Activated T-cell treated with anti-CD3 and anti-CD28 coated beads for 24 hours (primary cell): ENCODE measurements at regions not wholly inside any gene's neighbourhood (a gene's known extent, or its start where the extent isn't known, plus 50 kb on each side); places are given as distances from the start of the nearest gene placed in this dataset.

Experiments used
- DNase-seq: peaks from one replicate; pipeline ENCODE4 v3.0.0-alpha.2; 2020; ENCODE audit warnings: low read depth

DNA sequence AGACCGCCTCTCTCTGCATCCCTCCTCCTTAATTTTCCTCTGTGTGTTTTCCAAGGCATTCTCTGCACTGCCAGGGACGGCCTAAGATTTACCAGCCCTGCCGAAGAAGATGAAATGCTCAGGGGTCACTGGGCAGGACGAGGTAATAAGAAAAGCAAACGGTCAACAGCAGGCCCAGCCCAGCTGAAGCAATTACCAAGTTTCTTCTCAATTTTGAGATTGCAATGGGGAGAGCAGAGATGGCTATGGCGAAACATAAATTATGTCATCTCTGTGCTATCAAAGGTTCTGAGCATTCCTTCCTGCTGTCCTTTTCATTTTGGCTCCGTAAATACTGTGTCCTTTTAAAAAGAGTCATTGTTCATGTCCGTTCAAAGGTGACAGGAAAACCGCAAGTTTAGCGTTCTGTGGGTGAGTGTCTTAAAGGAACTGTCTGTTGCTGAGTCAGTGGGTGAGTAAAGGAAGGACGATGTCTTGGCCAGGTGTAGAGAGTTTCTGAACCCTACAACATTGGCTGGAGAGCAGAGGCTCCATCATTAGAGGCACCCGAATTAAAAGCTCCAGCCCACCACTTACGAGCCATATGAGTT lies 753.9 kb upstream of the EEF2KMT start:
- no peak for DNase-seq

DNA sequence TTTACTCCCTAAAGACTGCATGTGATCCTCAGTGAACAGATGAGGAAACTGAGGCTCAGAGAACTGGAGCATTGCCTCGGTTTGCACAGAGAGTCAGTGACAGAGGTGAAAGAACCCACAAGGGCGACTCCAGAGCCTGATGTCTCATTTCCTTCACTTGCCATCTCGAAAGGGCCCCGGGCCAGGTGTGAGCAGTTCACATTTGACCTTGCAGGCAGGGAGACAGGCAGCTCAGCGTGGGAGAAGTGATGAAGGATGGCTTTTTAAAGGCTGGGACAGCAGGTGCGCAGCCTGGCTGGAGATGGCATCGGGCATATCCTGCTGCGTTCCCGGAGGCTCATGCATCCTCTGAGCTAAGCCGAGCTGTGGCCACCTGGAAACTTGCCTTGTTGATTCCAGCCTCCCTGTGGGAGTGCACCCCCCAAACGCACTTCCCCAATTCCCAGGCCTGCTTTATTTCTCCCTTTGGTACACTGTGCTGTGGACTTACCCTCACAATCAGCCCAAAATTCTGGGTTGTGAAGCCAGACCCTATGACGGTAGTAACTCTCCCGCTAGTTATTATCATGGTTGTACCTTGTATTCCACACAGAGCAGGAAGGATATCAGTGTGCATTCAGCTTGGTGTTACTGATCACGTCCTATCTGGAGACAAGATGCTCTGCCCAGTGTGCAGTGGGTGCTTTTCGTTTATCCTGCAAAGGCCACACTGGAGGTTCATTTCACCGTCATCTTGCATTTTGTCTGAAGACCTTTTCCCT lies 753.2 kb upstream of the EEF2KMT start:
- no peak for DNase-seq

DNA sequence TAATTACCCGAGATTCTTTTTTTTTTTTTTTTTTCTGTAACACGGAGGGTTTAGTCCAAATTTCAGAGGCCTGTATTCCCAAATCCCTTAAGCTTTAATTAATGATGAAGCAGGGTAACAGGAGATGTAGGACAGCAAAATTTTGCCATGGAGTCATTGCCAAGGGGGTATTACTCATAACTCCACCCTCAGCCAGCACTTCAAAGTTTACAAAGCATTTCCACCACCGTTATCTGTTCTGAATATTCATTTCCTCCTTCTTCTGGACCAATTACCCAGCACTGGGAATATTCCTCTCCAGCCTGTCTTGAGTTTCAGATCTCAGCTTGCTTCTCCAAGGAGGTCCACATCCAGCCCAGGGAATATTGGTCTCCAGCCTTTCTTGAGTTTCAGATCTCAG lies 747.5 kb upstream of the EEF2KMT start:
- DNase-seq: no peak

DNA sequence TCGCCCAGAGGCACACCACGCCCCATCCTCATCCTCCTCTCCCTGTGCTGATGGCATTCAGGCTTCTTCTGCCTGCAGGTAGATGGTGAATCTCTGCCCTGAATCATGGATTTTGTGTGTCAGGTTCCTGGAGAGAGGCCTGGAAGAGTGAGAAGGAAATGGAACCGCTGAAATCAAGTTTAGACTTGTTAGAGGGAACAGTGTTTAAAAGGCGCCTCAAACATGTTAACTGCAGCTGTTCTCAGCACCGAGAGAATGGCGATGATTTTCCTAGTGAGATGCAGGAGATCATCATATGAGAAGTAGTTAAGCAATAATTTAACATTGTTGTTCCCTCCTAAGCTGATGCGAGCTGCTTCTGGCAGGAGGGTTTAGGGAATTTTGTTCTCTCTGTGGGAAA lies 744.4 kb upstream of the EEF2KMT start:
- DNase-seq: no peak

DNA sequence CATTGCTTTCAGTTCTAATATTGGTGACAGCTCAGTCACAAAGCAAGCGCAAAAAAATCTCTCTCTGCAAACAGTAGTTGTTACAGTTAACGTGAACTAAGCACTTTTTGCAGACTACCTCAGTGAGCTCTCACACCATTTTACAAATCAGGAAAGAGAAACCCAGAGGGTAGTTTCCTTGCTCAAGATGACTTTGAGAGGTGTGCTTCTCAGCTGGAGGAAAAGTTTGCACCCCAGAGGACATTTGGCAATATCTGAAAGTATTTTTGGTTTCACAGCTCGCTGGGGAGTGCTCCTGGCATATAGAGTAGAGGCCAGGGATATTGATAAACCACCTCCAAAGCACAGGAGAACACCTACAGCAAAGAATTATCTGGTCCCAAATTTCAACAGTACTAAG lies 741.1 kb upstream of the EEF2KMT start:
- no peak for DNase-seq

DNA sequence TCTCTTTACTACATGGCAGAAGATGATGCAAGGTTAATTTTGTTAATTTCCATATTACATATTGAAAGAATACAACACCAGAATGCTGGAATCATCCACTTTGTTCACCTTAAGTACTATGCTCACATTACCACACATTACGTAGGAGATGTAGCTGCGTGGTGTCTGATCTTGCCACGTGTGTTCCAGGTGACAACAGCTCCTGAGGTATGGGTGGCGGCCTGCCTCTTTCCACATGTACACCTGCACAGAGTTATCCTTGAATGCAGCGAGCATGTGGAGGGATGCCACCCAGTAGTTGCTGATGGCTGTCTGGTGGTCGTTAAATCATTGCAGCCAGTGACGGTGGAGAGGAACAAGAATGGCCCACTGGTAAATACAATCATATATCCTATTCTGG lies 740.5 kb upstream of the EEF2KMT start:
- DNase-seq: no peak

DNA sequence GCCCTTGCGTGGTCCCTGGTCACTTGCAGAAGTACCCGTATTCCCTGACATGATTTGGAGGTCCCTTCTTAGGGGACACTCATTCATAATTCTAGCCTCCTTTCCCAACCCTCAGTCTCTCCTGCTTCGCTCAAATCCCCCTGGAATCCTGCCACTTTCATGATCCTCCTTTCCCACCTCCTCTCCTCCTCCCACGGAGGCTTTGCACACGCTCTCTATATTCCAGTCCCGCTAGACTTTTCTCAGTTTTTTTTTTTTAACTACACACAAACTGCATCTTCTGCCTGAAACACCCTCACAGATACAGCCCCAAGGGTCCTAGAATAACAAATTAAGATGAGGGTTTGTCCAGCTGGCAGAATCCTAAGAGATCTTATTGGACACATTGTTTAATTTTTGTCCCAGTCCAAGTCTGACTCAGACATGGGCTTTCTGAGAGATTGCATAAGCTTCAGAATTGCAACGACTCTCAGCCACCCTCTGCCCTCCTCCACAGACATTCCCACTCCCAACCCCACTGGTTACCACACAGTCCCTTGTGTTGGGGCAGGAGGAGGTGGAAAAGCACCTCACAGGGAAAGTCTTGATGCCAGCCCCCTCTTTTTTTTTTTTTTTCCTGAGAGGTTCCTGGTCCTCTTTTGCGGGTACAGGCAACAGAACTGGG lies 739.5 kb upstream of the EEF2KMT start:
- no peak for DNase-seq

DNA sequence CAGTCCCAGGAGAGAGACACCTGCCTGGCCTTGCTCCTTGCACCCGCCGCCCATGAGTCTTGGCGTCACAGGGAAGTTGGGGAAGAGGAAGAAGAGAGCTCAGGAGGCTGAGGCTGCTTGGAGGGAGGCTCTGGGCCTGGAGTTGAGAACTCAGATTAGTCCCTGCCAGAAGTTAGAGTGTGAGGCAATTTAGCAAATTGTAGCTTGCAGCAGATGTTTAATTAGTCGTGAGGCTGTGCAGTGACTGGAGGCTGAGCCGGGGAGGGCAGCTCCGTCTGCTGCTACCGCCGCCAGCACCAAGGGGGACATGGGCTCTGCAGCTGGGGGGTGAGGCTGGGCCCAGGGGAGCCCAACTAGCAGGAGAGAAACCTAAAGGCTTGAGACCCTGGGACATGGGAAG lies 738.3 kb upstream of the EEF2KMT start:
- no peak for DNase-seq

DNA sequence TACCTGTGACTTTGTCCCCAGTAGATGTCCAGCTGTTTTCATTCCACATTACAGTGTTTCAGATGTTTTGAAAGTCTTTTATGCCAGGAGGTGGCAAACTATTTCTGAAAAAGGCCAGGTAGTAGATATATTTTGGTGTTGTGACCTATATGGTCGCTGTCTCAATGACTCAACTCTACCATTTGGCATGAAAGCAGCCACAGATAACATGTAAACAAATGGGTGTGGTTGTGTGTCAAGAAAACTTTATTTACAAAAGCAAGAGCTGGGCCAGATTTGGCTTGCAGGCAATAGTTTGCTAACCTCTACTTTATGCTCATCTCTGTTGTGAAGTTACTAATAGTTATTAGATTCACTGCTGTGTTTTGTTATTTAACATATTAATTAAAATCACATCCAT lies 728.7 kb upstream of the EEF2KMT start:
- DNase-seq: no peak

DNA sequence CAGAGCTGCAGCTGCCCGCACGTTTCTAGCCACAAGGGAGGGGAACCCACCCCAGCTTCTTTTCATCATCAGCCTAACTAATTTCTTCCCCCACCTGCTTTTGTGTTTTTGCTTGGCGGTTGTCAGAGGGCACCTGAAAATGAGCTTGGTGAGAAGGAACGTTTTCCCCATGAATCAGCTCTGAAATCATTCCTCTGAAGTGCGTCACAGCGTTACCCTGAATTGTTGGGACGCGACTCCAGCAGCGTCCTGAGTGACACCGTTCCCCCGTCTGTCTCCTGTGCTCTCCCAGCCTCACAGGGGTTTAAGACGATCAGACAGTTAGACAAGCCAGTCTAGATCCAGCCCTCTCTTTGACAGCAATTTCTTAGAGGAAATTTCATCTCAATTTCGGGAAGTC lies 722.9 kb upstream of the EEF2KMT start:
- DNase-seq: no peak

DNA sequence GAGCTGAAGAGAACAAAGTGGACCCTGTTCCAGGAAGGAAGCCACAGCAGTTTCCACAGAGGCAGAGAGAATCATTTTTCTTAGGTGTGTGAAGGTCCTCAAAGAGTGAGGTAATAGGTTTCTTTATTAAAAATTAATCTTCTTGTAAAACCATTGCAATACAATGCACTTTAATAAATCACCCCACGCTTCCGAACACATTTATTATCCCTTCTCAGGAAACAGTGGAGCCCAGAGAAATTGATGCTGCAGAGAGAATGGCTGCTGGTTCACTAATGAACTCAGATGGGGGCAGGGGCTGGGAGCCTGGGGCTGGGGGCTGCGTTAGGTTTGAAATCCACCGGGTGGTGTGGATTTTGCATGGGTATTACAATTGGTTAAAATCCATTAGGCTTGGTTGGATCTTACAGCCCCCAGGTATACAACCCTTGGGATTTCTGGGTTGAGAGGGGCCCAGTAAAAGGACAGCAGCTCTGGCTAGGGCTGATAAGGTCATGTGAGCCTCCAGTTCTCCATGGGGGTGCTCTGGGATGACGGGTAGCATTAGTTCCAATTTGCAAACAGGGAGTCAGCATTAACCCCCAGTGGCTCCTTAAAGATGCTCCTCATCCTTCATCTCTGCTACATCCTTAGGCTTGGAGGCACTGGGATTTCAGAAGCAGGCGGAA lies 718.1 kb upstream of the EEF2KMT start:
- no peak for DNase-seq

DNA sequence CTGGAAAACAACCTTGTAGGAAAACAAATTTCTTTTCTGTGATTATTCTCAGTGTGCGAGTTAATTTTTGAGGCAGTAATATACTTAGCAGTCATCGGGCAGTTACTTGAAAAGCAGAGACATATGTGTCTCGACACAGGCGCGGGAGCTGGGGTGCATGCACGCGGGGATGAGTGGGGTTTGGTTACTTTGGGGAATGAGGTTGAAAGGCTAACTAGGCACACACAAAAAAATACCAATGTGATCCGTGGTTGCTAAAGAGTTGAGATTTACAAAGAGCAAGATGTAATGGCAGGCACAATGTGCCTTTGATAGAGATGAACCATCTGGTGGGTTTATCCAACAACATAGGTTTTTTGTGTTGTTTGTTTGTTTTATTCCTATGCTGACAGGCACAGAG lies 703.8 kb upstream of the EEF2KMT start:
- DNase-seq: no peak

DNA sequence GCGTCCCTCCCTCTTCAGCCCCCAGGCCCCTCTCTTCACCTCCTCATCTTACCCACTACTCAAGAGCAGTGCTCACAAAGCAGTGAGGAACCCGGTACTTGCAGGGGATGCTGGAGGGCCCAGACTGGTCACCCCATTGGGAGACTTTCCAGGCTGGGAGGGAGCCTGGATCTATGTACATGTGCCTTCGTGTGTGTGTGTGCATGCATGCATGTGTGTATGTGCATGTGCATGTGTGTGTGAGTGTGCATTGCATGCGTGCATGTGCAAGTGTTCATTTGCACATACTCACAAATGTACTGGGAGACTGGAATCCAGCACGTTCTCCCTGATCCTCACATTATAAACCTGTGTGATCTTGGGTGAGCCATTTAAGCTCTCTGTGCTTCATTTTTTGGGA lies 696.0 kb upstream of the EEF2KMT start:
- DNase-seq: no peak

DNA sequence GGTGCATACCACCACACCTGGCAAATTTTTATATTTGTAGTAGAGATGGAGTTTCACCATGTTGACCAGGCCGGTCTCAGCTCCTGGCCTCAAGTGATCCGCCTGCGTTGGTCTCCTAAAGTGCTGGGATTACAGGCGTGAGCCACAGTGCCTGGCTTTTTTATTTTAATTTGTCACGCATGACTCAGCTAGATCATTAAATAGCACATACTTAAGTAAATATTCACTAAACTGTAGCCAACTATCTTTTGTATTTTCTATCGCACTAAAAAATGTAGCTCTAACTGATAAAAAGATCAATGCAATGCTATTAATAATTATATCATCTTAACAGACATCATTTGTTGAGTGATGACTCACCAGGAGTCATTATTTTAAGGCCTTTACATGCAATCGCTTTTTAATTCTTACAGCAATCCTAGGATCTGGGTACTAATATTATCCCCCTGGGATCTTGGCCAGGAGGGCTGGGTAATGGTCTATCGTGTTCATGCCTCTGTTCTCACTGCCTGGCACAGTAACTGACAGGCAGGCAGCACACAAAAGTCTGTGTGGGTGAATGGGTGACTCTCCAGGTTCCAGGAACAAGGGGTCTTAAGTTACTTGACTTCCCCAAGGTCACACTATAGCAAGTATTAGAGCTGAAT lies 693.5 kb upstream of the EEF2KMT start:
- no peak for DNase-seq

DNA sequence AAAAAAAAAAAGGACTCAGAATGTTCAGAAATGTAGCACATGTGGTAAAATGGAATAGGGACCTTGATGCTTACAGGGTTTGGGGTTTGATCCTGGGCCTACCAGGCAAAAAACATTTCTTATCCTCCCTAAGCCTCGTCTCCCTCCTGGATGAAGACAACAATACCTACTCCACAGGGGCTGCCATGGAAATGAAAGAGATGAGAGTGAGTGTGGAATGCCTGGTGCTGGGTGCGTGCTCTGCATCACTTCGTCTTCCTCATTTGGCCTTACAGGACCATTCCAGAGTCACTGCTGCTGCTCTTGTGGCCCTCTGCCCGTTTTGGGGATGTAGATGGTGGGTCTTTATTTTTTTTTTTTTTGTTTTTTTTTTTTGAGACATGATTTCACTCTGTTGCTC lies 692.9 kb upstream of the EEF2KMT start:
- no peak for DNase-seq

DNA sequence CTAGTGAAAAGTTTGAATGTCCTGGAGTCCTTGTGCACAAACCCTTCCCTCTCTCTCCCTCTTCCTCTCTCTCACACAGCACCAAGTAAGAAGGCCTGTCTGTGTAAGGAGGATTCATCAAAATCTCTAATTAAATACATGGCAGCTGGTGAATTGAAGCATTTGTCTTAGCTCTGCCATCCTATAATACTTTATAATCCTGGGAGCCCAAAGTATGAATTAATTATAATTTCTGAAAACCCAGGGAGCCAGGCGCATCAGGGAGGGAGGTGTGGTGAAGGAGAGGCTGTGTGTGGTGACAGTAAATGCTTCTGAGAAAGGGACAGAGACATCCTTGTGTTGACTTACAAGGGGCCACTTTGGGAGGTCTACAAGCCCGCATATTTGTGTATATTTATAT lies 691.4 kb upstream of the EEF2KMT start:
- no peak for DNase-seq

DNA sequence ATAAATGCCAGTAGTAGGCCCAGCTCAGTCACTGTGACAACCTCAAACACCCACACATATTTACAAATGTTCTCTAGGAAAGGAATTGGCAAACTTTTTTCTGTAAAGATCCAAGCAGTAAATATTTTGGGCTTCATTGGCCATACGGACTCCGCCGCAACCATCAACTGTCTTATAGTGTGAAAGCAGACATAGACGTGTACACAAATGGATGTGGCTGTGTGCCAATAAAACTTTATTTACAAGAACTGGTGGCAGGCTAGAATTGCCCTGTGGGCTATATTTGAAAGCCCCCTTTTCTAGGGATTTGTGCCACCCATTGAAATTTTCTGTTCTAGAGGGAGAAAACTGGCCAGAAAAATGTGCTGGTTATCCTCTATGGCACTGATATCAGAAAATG lies 683.8 kb upstream of the EEF2KMT start:
- no peak for DNase-seq

DNA sequence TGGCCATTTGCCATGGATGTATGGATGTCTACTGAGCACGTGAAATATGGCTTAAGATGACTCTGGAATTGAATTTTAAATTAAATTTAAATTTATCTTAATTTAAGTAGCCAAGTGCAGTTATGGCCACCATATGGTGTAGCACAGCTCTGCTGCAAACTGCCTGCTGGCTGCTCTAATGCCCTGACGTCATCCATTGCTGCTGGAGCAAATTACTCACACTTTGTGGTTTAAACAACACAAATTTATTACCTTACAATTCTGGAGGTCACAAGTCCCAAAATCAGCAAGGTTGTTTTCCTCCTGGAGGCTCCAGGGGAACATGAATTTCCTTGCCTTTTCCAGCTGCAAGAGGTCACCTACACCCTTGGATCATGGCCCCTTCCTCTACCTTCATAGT lies 679.3 kb upstream of the EEF2KMT start:
- DNase-seq: no peak

DNA sequence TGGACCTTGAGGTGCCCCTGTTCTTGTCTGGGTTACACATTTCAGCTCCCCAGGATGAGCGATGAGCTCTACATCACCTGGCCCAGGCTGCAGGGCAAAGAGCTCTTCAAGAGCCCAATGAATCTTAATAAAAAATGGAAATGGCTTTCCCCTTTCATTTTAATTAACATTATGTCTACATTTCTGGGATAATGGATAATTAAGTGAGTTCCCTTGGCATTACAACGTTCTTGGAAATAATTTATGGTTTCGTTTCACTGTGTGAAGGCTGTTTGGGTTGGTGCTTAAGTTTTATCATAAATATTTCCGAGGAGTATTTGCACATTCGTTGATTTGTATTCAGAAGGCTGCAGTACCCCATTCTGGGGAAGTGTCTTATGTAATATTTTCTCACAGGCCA lies 678.3 kb upstream of the EEF2KMT start:
- DNase-seq: no peak

DNA sequence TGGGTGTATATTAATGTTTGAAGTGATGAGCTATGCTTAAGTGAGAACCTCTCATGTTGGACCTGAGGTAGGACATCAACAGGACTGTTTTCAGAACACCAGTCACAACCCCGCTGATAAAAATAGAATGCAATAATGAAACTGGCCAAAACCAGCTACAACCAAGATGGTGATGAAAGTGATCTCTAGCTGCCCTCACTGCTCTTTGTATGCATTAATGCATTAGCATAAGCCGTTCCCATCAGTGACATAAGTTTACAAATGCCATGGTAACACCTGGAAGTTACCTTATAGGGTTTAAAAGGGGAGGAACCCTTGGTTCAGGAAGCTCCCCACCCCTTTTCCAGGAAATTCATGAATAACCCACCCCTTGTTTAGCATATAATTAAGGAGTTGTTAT lies 672.5 kb upstream of the EEF2KMT start:
- DNase-seq: no peak

DNA sequence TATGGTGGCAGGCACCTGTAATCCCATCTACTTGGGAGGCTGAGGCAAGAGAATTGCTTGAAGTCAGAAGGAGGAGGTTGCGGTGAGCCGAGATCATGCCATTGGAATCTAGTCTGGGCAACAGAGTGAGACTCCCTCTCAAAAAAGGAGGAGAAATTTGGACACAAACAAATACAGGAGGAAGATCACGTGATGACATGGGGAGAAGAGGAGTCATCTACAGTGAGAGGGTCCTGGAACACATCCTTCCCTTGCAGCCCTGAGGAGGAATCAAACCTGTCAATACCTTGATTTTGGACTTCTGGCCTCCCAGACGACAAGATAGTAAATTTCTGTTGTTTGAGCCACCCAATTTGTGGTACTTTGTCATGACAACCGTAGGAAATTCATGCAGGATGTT lies 671.9 kb upstream of the EEF2KMT start:
- no peak for DNase-seq

DNA sequence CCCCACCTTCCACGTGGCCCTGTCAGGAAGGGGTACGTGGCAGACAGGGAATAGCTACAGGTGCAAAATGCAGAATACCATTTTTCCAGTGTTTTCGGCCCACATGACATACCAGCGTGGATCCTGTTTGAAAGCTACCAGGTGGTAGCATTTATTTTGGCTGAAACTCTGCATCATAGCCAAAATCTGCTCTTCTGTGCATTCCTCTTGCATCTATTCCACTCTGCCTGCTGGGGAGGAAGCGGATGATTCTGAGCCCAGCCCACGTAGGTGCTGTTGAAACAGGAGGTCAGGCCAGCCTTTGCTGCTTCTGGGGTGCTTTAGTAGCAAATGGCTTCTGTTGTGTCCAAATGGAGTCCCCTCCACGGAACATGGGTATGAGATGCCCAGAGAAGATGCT lies 670.9 kb upstream of the EEF2KMT start:
- no peak for DNase-seq

DNA sequence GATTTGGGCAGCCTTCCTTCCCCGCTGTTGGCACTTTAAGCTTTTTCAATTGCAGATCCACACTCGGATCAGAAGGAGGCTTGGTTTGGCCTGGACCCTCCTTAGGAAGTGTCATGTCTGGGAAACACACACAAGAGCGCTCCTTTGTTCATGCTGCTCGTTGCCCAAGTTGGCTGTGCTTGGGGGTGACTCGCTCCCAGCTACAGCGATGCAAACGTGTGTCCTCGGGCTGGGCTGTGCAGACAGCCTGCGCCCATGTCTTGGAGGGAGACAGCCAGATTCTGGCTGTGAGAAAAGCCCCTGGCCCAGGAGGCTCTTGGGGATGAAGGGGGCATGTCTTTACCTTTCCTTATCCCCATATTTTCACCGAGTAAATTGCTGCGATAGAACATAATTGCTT lies 665.6 kb upstream of the EEF2KMT start:
- no peak for DNase-seq
